GM11168 (cell line): ENCODE measurements at regions not wholly inside any gene's neighbourhood (a gene's known extent, or its start where the extent isn't known, plus 50 kb on each side); places are given as distances from the start of the nearest gene placed in this dataset.

ENCODE experiments used
- in situ Hi-C: fragments of 300-500 bp; cut with MboI; formaldehyde crosslinking; loops from one replicate; pipeline ENCODE4 v1.12.0; 2022; ENCODE audit warnings: low sequenced_read_pairs; ENCODE audit not compliant: unreplicated experiment

DNA sequence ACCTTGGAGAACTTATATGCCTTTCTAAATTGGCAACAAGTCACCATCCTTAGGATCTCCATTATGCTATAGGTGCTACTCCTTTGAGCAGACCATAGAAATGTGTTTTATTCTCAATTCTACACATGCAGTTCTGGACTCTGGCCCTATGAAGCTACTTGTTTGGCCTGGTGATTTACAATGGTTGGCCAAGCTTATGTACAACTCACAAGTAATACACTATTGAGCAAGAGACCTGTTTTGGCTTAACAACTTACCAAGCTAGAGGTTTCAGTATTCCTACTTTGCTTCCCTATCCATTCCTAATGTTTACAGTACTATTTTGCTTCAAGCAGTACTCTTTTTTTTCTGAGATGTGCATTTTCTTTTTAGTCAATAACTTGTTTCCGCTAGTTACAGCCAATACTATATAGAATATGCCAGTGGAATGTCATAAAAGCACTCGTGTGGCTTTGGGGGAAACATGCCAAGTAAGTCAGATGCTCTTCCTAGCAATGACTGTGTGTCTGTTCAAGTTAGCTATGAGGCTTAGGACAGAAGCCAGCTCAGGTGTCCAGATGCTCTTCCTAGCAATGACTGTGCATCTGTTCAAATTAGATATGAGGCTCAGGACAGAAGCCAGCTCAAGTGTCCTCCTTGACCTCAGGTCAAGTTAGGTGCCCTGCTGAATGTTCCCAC is 174.9 kb upstream of the SEMA6D start:
- in situ Hi-C loops = no loop called here

DNA sequence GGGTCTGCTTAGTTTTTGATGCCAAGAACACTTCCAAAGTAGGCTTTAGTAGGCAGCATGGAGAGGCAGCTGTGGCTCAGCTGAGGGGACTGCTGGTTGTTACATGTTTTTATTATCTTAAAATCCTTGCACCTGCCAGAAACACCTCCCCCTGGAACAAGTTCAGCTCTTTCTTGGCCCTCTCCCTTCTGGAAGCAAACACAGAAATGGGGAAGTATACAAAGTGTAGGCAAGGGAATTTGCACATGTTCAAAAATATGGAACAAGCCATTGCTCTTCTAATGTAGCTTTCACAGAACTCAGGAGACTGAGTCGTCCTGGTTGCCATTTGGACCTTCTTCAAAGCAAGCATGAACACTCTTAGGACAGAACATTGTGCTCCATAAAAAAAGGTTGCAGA is 169.1 kb upstream of the SEMA6D start:
- in situ Hi-C loops = no loop called here

DNA sequence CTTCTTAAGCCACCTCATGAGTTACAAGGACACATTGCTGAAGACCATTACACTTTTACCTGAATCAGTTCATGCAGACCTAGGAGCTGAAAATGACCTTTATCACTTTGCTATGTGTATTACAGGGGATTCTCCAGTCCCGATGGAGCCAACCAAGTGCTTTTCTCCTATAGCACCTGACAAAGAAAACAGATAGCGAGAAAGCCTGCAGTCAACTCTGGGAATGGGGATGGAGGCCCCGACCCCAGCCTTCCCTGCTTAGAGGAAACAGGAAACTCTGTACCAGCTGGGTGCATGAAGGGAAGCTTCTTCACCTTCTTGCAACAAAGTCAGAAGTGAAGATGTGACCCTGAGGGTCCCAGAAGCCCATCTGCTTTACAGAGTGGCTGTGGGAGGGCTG is 168.3 kb upstream of the SEMA6D start:
- in situ Hi-C loops = no loop called here

DNA sequence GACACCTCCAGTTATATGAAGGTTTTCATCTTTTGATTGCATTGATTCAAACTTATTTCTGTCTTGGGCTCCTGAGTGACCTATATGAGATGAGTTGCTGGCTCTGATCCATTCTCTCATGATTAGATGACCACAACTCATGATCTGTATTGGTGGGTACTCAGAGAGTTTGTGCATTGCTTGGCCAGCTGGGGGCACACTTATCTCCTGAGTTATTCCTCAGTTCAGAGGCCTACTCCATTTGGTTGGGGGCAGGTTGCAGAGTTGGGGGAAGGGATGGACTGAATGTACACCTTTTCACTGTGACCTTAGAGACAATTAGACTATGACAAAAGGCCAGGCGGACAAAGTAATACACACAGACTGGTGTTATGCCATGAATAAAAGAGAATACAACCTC is 166.2 kb upstream of the SEMA6D start:
- in situ Hi-C loops = no loop called here

DNA sequence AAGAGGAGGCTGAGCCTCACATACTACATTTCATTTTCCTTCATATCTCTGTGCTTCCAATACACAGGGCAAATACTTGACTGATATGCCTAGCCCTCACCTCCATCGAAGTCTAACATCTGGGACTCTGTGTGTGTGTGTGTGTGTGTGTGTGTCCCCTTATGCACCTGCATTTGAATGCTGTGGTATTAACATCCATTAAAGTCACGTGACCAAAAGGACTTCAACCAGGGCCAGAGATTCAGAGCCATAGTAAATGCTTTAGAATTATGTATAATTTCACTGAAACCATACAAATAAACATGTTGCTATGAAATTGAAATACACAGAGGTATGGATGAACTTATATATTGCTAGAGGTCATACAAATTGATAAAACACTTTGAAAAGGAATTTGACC is 165.8 kb upstream of the SEMA6D start:
- in situ Hi-C loops = no loop called here

DNA sequence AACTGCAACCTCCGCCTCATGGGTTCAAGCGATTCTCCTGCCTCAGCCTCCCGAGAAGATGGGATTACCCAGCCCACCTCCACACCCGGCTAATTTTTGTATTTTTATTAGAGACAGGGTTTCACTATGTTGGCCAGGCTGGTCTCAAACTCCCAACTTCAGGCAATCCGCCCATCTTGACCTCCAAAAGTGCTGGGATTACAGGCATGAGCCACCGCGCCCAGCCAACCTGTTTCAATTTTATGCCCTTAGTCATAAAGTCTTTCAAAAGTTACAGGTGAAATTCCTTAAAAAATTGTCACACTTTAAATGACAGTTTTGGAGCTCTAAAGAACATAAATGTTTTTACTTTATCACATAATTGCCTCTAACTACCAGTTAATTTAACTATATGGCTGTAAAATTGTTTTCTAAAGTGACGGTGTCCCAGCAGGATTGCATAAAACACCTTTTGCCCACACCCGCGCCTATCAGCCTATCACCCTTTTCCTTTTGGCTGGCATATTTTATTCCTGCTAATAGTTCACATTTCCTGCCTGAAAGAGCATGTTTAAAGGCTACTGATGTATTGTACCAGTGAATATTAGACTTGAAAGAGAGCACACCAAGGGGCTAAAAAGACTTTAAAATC is 164.2 kb upstream of the SEMA6D start:
- in situ Hi-C loops = no loop called here

DNA sequence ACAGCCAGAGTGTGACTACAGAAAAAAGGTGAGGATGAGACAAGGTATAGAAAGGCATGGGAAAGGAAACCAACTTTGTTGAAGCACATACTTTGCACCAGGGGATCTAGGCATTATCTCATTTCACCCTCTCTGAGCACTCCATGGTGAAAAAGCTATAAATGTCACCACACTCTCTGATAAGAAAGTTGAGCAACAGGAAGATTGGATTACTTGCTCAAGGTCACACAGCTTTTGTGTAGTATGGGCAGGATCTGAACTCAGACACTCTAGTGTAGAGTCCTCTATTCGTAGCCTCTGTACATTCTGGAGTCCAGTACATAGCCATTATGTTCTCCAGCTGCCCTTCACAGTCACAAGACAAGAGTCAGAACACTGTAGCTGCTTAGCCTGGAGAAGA is 163.4 kb upstream of the SEMA6D start:
- in situ Hi-C loops = no loop called here

DNA sequence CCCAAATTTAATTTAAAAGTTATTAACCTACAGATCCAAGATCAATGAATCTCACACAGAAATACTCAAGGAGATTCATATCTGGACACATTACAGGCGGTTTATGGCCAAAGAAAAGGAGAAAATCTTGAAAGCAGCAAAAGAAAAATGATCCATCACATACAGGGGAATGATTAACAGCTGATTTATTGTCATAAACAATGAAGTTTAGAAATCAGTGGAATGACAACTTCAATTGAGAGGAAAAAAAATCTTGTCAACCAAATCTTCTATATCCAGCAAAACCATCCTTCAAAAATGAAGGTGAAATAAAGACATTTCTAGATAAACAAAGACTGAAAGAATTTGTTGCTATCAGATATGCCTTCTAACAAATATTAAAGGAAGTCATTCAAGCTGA is 156.2 kb upstream of the SEMA6D start:
- in situ Hi-C loops = no loop called here

DNA sequence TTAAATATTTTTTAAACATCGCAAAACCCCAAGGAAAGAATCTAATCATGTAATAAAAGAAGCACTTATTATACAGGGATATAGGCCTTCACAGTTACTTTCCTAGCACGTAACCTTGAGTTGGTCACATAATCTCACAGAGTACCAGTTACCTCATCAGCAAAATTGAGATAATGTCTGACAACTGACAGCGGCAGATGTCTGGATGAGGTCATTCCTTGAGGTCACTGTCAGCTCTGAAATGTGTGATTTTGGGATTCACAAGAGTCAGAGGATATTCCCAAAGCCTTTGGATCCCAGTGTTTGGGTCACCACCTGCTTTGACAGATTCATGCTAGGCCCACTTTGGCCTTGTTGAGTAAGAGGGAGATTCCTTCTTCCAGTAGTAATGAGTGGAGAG is 151.4 kb upstream of the SEMA6D start:
- in situ Hi-C loops = no loop called here

DNA sequence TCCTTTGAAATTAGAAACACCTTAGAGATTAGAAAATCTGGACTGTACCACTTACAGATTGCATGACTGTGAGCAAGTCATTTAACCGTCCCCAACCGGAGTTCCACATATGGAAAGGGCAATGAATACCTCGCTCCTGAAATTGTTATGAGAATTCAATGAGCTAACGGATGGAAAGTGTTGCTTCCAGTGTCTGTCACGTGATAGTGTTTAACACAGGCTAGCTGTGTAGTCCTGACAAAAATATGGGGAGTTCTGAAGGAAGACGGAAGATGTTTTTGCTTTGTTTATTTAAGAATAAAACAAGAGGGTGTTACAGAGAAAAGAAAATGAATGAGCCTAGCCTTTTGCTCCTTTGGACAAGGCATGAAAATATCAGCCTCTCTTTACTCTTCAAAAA is 150.7 kb upstream of the SEMA6D start:
- in situ Hi-C loops = no loop called here

DNA sequence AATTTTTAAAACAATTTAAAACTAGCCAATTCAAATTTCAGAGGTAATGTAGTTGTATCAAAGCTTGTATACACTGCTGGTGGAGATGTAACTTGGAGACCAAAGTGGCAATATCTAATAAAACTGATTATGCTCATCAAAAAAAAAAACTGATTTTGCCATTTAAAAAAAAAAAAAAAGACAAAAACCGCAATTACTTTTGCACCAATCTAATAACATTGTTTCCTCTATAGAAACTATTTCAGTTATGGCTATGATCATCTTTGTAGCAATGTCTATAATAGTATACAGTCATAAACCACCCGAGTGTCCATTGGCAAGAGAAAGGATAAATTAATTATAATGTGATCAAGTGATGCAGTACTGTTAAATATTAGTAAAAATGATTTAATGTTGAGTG is 149.3 kb upstream of the SEMA6D start:
- in situ Hi-C loops = no loop called here

DNA sequence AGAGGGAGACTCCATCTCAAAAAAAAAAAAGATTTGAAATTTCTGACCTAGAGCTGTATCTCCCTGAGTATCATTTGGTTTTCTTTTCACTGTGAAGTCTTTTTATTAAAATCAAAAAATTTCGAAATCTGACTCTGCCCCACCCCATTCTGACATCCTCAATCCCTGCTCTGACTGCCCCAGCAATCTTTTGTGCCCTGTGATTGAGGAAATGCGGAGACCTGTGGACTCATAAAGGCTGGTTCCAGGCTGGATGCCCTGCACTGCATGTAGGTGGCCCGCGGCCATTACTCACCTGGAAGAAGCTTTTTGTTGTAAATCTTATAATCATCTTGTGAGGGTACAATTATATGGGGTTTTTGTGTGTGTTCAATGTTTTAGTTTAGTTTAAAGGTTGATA is 147.3 kb upstream of the SEMA6D start:
- in situ Hi-C loops = no loop called here

DNA sequence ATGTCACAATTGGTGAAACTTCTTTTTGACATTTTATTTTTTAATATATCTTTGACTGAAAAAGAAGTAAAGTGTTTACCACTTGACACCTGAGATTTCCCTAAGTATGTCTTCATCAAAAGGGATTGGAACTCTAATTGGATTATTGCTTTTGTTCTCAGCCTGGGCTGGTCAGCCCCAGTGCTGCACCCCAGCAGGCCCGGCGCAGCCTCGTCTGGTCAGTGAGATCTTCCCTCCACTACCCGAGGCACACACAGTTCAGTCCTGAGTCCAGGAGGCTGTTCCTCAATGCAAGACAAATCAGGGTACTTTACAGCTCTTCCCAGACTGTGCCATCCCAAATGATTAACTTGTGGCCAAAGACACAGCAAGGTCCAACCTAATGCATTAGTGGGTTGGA is 146.9 kb upstream of the SEMA6D start:
- in situ Hi-C loops = no loop called here

DNA sequence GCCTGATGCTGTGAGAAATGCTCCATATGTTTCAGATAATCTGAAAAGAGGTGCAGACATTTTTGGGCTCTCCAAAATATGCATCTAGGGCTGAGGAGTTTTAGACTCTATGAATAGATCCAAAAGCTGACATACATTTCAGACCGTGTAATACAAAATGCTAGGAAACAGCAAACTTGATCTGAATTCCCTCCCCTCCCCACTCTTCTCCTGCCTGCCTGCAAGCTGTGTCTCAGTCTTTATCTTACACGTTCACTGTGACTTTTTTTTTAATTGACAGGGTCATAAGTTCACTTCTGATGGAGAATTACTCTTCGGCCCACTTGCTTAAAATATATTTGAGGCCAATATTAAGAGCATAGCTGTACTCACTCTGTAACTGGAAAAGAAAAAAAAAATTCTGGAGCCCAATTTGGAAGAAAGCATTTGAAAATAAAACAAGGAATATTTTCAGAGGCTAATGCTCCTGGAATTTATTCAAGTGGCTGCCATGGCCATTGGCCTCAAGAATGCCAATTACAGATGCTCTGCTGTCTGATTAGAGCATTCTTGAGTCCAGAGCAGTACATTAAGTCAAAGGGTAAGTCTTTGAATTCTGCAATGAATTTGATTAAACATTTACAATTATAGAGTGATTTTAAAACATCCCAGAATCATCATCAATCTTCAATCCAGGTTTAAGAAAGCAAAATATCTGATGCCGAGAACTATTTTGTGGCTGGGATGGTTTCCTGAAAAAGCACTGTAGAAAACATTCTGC is 146.2 kb upstream of the SEMA6D start:
- in situ Hi-C loops = no loop called here

DNA sequence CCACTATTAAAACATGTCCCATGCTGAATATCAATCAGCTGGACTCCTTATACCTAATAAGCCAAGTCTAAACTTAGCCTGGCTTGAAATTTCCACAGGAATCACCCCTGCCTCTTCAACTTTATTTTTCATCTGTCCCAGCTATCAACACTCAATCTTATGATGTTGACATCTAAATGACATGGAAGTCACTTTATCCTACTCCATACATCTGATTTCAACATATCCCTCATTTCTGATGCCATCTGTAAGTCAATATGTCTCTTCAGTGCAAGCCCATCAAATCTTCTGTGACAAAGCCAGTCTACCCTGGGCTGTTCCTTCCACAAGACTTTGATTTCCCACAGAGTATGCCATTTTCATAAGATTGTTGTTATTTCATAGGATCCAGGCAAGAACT is 143.6 kb upstream of the SEMA6D start:
- in situ Hi-C loops = no loop called here

DNA sequence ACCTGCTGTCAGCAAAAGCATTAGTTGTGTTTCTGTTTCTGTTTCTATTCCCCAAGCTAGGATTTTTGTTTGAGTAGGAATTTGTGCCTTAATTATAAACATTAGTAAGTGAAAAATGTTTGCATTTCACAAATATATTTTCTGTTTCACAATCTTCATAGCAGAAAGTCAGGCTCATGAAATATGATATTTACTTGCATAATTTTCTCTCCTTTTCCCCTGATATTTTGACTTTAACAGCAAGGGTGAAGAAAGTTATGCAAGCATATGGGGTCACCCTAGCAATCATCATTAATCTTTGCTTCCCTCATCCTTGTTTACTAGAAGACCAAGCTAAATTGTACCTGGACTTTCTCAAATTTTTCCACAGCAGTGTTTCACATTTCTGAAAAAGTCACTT is 140.3 kb upstream of the SEMA6D start:
- in situ Hi-C loops = no loop called here

DNA sequence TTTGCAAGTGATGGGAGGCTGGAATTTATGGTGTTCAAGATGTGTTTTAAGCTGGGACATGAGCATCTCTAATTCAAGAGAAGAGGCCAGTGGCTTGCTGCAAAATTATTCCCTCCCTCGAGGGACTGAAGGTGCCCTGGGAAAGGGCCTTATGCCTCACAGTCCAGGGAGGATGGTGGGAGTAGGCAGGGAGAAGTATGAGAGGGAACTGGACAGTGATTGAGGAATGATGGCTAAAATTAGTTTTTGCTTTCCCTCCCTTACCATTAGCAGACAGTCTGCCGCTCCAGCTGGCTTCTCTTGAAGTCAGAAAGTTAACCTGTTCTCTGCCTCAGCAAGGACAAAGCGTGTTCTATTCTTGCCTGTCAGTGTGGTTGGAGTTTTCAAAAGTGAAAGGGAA is 139.8 kb upstream of the SEMA6D start:
- in situ Hi-C loops = no loop called here

DNA sequence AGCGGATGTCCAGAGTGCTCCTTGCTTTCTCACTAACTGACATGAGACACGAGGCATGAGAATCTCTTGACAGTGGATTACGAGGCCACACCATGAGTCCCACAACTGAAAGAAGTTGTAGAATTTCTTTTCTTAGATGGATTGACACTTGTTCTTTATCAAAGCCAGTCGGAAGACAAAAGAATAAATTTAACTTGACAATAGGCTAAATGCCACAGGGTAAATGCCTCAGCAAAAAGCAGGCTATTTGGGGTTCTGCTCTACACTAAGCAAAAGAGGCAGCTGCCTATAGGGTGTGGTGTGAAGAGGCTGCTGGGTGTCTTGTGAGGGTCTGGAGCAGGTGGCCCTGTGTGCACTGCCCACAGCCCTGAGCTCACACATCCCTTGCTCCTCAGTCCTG is 135.1 kb upstream of the SEMA6D start:
- in situ Hi-C loops = no loop called here

DNA sequence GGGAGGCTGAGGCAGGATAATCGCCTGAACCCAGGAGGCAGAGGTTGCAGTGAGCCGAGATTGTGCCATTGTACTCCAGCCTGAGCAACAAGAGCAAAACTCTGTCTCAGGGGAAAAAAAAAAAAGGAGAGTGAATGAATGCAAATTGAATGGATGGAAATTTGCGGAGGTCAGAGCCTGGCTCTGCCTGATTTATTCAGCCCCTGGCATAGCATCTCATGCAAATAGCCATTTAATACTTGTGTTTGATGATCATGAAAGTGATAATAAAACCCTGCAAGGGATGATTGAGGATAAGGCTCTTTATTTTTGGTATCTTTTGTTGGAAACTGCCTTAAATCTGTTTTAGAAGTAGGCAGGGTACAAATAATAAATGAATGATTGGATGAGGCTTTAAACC is 133.0 kb upstream of the SEMA6D start:
- in situ Hi-C loops = no loop called here

DNA sequence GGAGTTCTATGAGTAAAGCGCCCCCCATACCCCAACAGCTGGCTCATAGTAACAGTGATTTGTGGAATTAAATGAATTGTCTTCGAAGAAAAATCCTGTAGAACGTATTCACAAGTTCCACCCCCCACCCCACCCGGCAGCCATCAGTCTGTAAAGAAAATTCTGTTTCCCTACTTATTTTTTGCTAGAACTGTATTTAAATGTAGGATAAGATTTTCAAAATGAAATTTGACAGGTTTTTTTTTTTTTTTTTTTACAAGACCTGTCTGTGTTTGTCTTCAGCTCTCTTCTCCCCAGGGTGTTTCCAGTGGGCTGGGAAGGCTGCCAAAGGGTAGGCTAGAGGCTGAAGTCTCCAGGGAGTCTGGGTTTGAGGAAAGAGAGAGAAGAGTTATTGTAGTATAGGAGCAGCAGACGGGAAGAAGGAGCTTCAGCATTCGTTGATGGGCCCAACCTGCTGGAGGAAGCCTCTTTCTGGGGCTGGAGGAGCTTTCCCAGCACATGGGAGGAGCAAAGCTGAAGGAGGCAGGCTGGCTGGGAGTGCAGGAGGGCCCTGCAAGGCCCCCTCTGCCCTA is 130.6 kb upstream of the SEMA6D start:
- in situ Hi-C loops = no loop called here
